ENCODE measurements at regions not wholly inside any gene's neighbourhood (a gene's known extent, or its start where the extent isn't known, plus 50 kb on each side); places are given as distances from the start of the nearest gene placed in this dataset.

DNA sequence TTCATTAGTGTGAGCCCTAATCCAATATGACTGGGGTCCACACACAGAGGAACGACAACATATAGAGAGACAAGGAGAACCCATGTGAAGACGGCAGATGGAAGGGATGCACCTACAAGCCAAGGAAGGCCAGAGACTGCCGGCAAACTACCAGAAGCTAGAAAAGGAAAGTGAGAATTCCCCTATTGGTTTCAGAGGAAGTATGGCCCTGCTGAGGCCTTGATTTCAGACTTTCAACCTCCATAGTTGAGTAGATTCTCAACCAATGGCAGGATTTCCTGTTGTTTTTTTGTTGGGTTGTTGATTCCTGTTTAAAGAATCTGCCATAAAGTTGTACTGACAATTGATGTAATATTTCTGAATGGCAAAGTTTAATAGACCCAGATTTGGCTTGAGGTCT, 241.5 kb downstream of the SATB2 start:
- Histone ChIP-seq H3K4me2 (ENCODE audit: control insufficient read depth, extremely low read depth, insufficient read depth, low read depth, low read length) (no peak overlapping the region), H3K36me3 (ENCODE audit: control insufficient read depth in 2 of 2, extremely low read depth in 1 of 2, insufficient read depth in 2 of 2, low read length in 2 of 2) (no peaks in the 10 kb centered on the region), H3K9ac (ENCODE audit: control insufficient read depth, extremely low read depth, insufficient read depth, low read length) (no peak overlapping the region), H3K9me3 (ENCODE audit: control insufficient read depth, low read depth, low read length) (no peaks in the 10 kb centered on the region), H3K9me1 (ENCODE audit: control insufficient read depth, extremely low read depth, insufficient read depth, low read length) (no peaks in the 10 kb centered on the region), H3K4me3 (ENCODE audit: control insufficient read depth in 2 of 3, extremely low read depth in 1 of 3, insufficient read depth in 2 of 3, low read depth in 1 of 3, low read length in 3 of 3) (no peak overlapping the region), H3K27me3 (ENCODE audit: control insufficient read depth, extremely low read depth, insufficient read depth, low read length) (no peaks in the 10 kb centered on the region), H3K4me1 (ENCODE audit: control insufficient read depth, extremely low read depth, insufficient read depth, low read length) (no peaks in the 10 kb centered on the region), H4K20me1 (ENCODE audit: control insufficient read depth, extremely low read depth, insufficient read depth, low read length) (no peaks in the 10 kb centered on the region), H3K27ac (ENCODE audit: control insufficient read depth, insufficient read depth, low read length) (no peak overlapping the region), H3K79me2 (ENCODE audit: control insufficient read depth, insufficient read depth, low read length) (no peaks in the 10 kb centered on the region), H2AFZ (ENCODE audit: control insufficient read depth, low read length) (no peak overlapping the region)
- dilution Hi-C loops (cut with MboI; ENCODE audit: extremely low pct_ligation_motif_present, low sequenced_read_pairs), result no loop called here
- TF ChIP-seq EZH2 (IDR thresholded peaks at IDR 0.05; ENCODE audit: low read length), result no peak
- TF ChIP-seq, protein P1, sequence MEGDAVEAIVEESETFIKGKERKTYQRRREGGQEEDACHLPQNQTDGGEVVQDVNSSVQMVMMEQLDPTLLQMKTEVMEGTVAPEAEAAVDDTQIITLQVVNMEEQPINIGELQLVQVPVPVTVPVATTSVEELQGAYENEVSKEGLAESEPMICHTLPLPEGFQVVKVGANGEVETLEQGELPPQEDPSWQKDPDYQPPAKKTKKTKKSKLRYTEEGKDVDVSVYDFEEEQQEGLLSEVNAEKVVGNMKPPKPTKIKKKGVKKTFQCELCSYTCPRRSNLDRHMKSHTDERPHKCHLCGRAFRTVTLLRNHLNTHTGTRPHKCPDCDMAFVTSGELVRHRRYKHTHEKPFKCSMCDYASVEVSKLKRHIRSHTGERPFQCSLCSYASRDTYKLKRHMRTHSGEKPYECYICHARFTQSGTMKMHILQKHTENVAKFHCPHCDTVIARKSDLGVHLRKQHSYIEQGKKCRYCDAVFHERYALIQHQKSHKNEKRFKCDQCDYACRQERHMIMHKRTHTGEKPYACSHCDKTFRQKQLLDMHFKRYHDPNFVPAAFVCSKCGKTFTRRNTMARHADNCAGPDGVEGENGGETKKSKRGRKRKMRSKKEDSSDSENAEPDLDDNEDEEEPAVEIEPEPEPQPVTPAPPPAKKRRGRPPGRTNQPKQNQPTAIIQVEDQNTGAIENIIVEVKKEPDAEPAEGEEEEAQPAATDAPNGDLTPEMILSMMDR (optimal IDR thresholded peaks at IDR 0.05 in 1 of 3, IDR thresholded peaks at IDR 0.05 in 1 of 3, conservative IDR thresholded peaks at IDR 0.05 in 1 of 3; ENCODE audit: extremely low read depth in 1 of 3, insufficient read depth in 2 of 3, low read length in 3 of 3), result no peak
- DNase-seq (ENCODE audit: low read depth, low spot score) (no peak), FAIRE-seq (no peak)

DNA sequence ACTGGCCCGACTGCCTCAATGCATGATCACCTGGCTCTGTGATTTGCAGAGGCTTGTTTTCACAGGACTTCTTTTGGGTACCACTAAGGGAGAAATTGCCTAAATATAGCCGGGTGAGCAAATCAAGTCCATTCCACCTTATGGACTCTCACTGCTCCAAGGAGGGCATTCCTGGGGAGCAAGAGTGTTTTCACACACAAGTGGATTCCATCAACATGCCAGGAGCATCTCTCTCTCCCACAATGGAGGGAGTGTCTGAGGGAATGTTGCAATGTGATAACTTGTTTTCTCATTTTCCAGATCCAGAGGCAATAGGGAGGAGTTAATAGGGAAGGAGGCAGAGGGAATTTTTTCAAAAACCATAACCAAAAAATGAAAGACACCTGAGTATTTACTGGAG, 250.7 kb downstream of the SATB2 start:
- H3K79me2 ChIP-seq (ENCODE audit: control insufficient read depth, insufficient read depth, low read length), result no peaks in the 10 kb centered on the region
- H3K4me1 ChIP-seq (ENCODE audit: control insufficient read depth, extremely low read depth, insufficient read depth, low read length), result no peaks in the 10 kb centered on the region
- H3K4me3 ChIP-seq (ENCODE audit: control insufficient read depth in 2 of 3, extremely low read depth in 1 of 3, insufficient read depth in 2 of 3, low read depth in 1 of 3, low read length in 3 of 3), result no peak overlapping the region
- H3K9me3 ChIP-seq (ENCODE audit: control insufficient read depth, low read depth, low read length), result peaks cover 2% of the 10 kb centered on the region
- H3K4me2 ChIP-seq (ENCODE audit: control insufficient read depth, extremely low read depth, insufficient read depth, low read depth, low read length), result no peak overlapping the region
- no peaks in the 10 kb centered on the region for H3K9me1 ChIP-seq (ENCODE audit: control insufficient read depth, extremely low read depth, insufficient read depth, low read length)
- FAIRE-seq, result no peak
- H3K27me3 ChIP-seq (ENCODE audit: control insufficient read depth, extremely low read depth, insufficient read depth, low read length), result no peaks in the 10 kb centered on the region
- H2AFZ ChIP-seq (ENCODE audit: control insufficient read depth, low read length), result no peak overlapping the region
- no peaks in the 10 kb centered on the region for H4K20me1 ChIP-seq (ENCODE audit: control insufficient read depth, extremely low read depth, insufficient read depth, low read length)
- no peak overlapping the region for H3K27ac ChIP-seq (ENCODE audit: control insufficient read depth, insufficient read depth, low read length)
- no peak overlapping the region for H3K9ac ChIP-seq (ENCODE audit: control insufficient read depth, extremely low read depth, insufficient read depth, low read length)
- dilution Hi-C loops (cut with MboI; ENCODE audit: extremely low pct_ligation_motif_present, low sequenced_read_pairs), result no loop called here
- no peak for DNase-seq (ENCODE audit: low read depth, low spot score)
- TF ChIP-seq, protein P1 (optimal IDR thresholded peaks at IDR 0.05 in 1 of 3, IDR thresholded peaks at IDR 0.05 in 1 of 3, conservative IDR thresholded peaks at IDR 0.05 in 1 of 3; ENCODE audit: extremely low read depth in 1 of 3, insufficient read depth in 2 of 3, low read length in 3 of 3), result no peak
- TF ChIP-seq EZH2 (IDR thresholded peaks at IDR 0.05; ENCODE audit: low read length), result no peak
- no peaks in the 10 kb centered on the region for H3K36me3 ChIP-seq (ENCODE audit: control insufficient read depth in 2 of 2, extremely low read depth in 1 of 2, insufficient read depth in 2 of 2, low read length in 2 of 2)

Data from keratinocyte (primary cell).